OCI-LY1 (cell line): ENCODE measurements at regions not wholly inside any gene's neighbourhood (a gene's known extent, or its start where the extent isn't known, plus 50 kb on each side); places are given as distances from the start of the nearest gene placed in this dataset.

Experiments
- H2AFZ ChIP-seq: fragments of 200-600 bp; sonication (generic), shearing (Covaris generic); 2 replicates; pipeline ENCODE4 v1.6.0; 2014; ENCODE audit warnings: antibody characterized with exemption, mild to moderate bottlenecking, low read length
- H3F3A ChIP-seq: fragments of 200-600 bp; sonication (generic), shearing (Covaris generic); 2 replicates; pipeline ENCODE4 v1.6.0; 2014; ENCODE audit warnings: mild to moderate bottlenecking, antibody characterized with exemption, low read length, moderate library complexity; ENCODE audit not compliant: insufficient read depth
- H3K27ac ChIP-seq: fragments of 200-600 bp; sonication (generic); 2 replicates; pipeline ENCODE4 v1.5.1; 2014; ENCODE audit warnings: low read length, mixed run types, mild to moderate bottlenecking, low read depth; ENCODE audit not compliant: poor library complexity, severe bottlenecking
- H3K27me3 ChIP-seq: fragments of 200-600 bp; sonication (generic); 2 replicates; pipeline ENCODE4 v1.6.0; 2014; ENCODE audit warnings: antibody characterized with exemption, mild to moderate bottlenecking, low read length, moderate library complexity; ENCODE audit not compliant: insufficient read depth
- H3K36me3 ChIP-seq: fragments of 200-600 bp; sonication (generic); 2 replicates; pipeline ENCODE4 v1.6.1; 2014; ENCODE audit warnings: mild to moderate bottlenecking, antibody characterized with exemption, low read length, moderate library complexity, mixed read lengths; ENCODE audit not compliant: insufficient read depth
- H3K4me1 ChIP-seq: fragments of 200-600 bp; sonication (generic); 2 replicates; pipeline ENCODE4 v1.5.1; 2014; ENCODE audit warnings: mild to moderate bottlenecking, low read length, moderate library complexity; ENCODE audit not compliant: insufficient read depth, severe bottlenecking
- H3K4me2 ChIP-seq: fragments of 200-600 bp; sonication (generic), shearing (Covaris generic); 2 replicates; pipeline ENCODE4 v1.6.1; 2014; ENCODE audit warnings: low read length
- H3K4me3 ChIP-seq: fragments of 200-600 bp; sonication (generic); 2 replicates; pipeline ENCODE4 v1.5.1; 2014; ENCODE audit warnings: low read length, low read depth, mild to moderate bottlenecking, mixed read lengths; ENCODE audit not compliant: poor library complexity, severe bottlenecking
- H3K79me2 ChIP-seq: fragments of 200-600 bp; shearing (Covaris generic); 2 replicates; pipeline ENCODE4 v1.6.1; 2016; ENCODE audit warnings: mixed run types, low read length, mixed read lengths; ENCODE audit not compliant: insufficient read depth
- H3K9ac ChIP-seq: fragments of 200-600 bp; sonication (generic), shearing (Covaris generic); 2 replicates; pipeline ENCODE4 v1.6.1; 2014; ENCODE audit warnings: mild to moderate bottlenecking, low read length, mixed read lengths
- H3K9me2 ChIP-seq: fragments of 200-600 bp; sonication (generic), shearing (Covaris generic); 2 replicates; pipeline ENCODE4 v1.6.1; 2014; ENCODE audit warnings: low read depth, mild to moderate bottlenecking, low read length, mixed read lengths
- H3K9me3 ChIP-seq: fragments of 200-600 bp; shearing (Covaris generic); 2 replicates; pipeline ENCODE4 v1.6.1; 2014; ENCODE audit warnings: low read length, mixed read lengths
- H4K20me1 ChIP-seq: fragments of 200-600 bp; sonication (generic), shearing (Covaris generic); 2 replicates; pipeline ENCODE4 v1.6.0; 2016; ENCODE audit warnings: mild to moderate bottlenecking, low read length; ENCODE audit not compliant: insufficient read depth
- CTCF ChIP-seq: fragments of 200-600 bp; sonication (generic), shearing (Covaris generic); IDR thresholded peaks from 2 replicates; pipeline ENCODE4 v1.5.1; 2017; ENCODE audit warnings: mild to moderate bottlenecking, antibody characterized with exemption, low read length, moderate library complexity, mixed read lengths
- EZH2 ChIP-seq: fragments of 200-600 bp; sonication (generic), shearing (Covaris generic); IDR thresholded peaks from 2 replicates; pipeline ENCODE4 v1.8.0; 2017; ENCODE audit warnings: borderline replicate concordance, mixed run types, mild to moderate bottlenecking, antibody characterized with exemption, low read length, moderate library complexity, mixed read lengths

- no peak overlapping the region for H3K9ac ChIP-seq
- H3K27me3 ChIP-seq: no peaks in the 10 kb centered on the region
- H3K9me2 ChIP-seq: no peaks in the 10 kb centered on the region
- H4K20me1 ChIP-seq: no peaks in the 10 kb centered on the region
- H3F3A ChIP-seq: no peaks in the 10 kb centered on the region
- H3K9me3 ChIP-seq: no peaks in the 10 kb centered on the region
- no peaks in the 10 kb centered on the region for H3K4me1 ChIP-seq
- H2AFZ ChIP-seq: no peak overlapping the region
- no peak overlapping the region for H3K4me3 ChIP-seq
- no peak overlapping the region for H3K4me2 ChIP-seq
- H3K27ac ChIP-seq: no peak overlapping the region
- TF ChIP-seq EZH2: no peak
- no peak for TF ChIP-seq CTCF
- no peaks in the 10 kb centered on the region for H3K36me3 ChIP-seq
- no peaks in the 10 kb centered on the region for H3K79me2 ChIP-seq
Observed at GRCh38 chr13:47418206-47418920, 521.5 kb upstream of the HTR2A start.

- H3K27me3 ChIP-seq: no peaks in the 10 kb centered on the region
- no peak overlapping the region for H3K9ac ChIP-seq
- no peaks in the 10 kb centered on the region for H3K9me2 ChIP-seq
- no peak overlapping the region for H2AFZ ChIP-seq
- no peak overlapping the region for H3K4me2 ChIP-seq
- no peak overlapping the region for H3K4me3 ChIP-seq
- H3F3A ChIP-seq: no peaks in the 10 kb centered on the region
- no peaks in the 10 kb centered on the region for H3K36me3 ChIP-seq
- H3K79me2 ChIP-seq: no peaks in the 10 kb centered on the region
- H3K27ac ChIP-seq: no peak overlapping the region
- H3K9me3 ChIP-seq: no peaks in the 10 kb centered on the region
- H4K20me1 ChIP-seq: no peaks in the 10 kb centered on the region
- TF ChIP-seq CTCF (no peak), EZH2 (no peak)
- no peaks in the 10 kb centered on the region for H3K4me1 ChIP-seq
Observed at GRCh38 chr13:47417485-47417884, 520.6 kb upstream of the HTR2A start.

GRCh38 chr13:47415048-47415447 is 518.2 kb upstream of the HTR2A start:
- Histone ChIP-seq H3K4me2 (no peak overlapping the region), H3K36me3 (no peaks in the 10 kb centered on the region), H3K27ac (no peak overlapping the region)

More at GRCh38 chr13:47415048-47415447, 518.2 kb upstream of the HTR2A start:
- TF ChIP-seq CTCF (no peak), EZH2 (no peak)
- no peaks in the 10 kb centered on the region for H3F3A ChIP-seq
- no peaks in the 10 kb centered on the region for H3K79me2 ChIP-seq
- H4K20me1 ChIP-seq: no peaks in the 10 kb centered on the region
- H3K9me2 ChIP-seq: no peaks in the 10 kb centered on the region
- no peak overlapping the region for H3K9ac ChIP-seq
- H2AFZ ChIP-seq: no peak overlapping the region
- H3K4me3 ChIP-seq: no peak overlapping the region
- no peaks in the 10 kb centered on the region for H3K27me3 ChIP-seq
- H3K4me1 ChIP-seq: no peaks in the 10 kb centered on the region
- no peaks in the 10 kb centered on the region for H3K9me3 ChIP-seq
